WTC11 (cell line): ENCODE measurements at regions not wholly inside any gene's neighbourhood (a gene's known extent, or its start where the extent isn't known, plus 50 kb on each side); places are given as distances from the start of the nearest gene placed in this dataset.

Source experiments
- ATAC-seq: fragments of 200-7000 bp; cut with Tn5 transposase; 2 replicates; pipeline ENCODE4 v1.10.0; 2021; ENCODE audit warnings: mild to moderate bottlenecking, moderate library complexity
- CTCF ChIA-PET: fragments of 300-600 bp; sonication (Branson Sonifier 250); formaldehyde crosslinking; loops from one replicate; lab custom pipeline; 2021; ENCODE audit warnings: antibody characterized with exemption; lab: Charles Lee
- POLR2A ChIA-PET: fragments of 350-600 bp; sonication (Branson Sonifier 250); formaldehyde crosslinking; loops from one replicate; lab custom pipeline; 2021; ENCODE audit warnings: antibody characterized with exemption; lab: Charles Lee
- DNase-seq: peaks from one replicate; pipeline ENCODE4 v3.0.0; 2021; ENCODE audit warnings: low spot score
- H3K27ac Mint-ChIP-seq: 2 replicates; pipeline ENCODE4 v1.8.0; 2021; ENCODE audit warnings: mixed read lengths
- H3K27me3 Mint-ChIP-seq: 2 replicates; pipeline ENCODE4 v1.8.0; 2021; ENCODE audit warnings: low read depth, mild to moderate bottlenecking, moderate library complexity, mixed read lengths
- H3K36me3 Mint-ChIP-seq: 2 replicates; pipeline ENCODE4 v1.8.0; 2021; ENCODE audit warnings: mixed read lengths
- H3K4me1 Mint-ChIP-seq: 2 replicates; pipeline ENCODE4 v1.8.0; 2022; ENCODE audit warnings: mixed read lengths
- H3K4me3 Mint-ChIP-seq: 2 replicates; pipeline ENCODE4 v1.8.0; 2021; ENCODE audit warnings: mild to moderate bottlenecking, moderate library complexity, mixed read lengths
- H3K9me3 Mint-ChIP-seq: 2 replicates; pipeline ENCODE4 v1.8.0; 2021; ENCODE audit warnings: mixed read lengths
- ATF1 ChIP-seq: sonication (generic); formaldehyde crosslinking; IDR thresholded peaks from 2 replicates; pipeline ENCODE4 v1.8.1; 2023; ENCODE audit warnings: mild to moderate bottlenecking, moderate library complexity, missing genetic modification reagents
- ETV6 ChIP-seq: sonication (generic); formaldehyde crosslinking; IDR thresholded peaks from 2 replicates; pipeline ENCODE4 v1.8.1; 2022; ENCODE audit warnings: mild to moderate bottlenecking, missing genetic modification reagents
- KAT7 ChIP-seq: sonication (generic); formaldehyde crosslinking; IDR thresholded peaks from 2 replicates; pipeline ENCODE4 v1.8.1; 2023; ENCODE audit warnings: missing genetic modification reagents, mild to moderate bottlenecking, borderline replicate concordance
- MXD4 ChIP-seq: fragments of 250-450 bp; sonication (Bioruptor Pico); IDR thresholded peaks from 2 replicates; pipeline ENCODE4 v1.8.0; 2021; ENCODE audit warnings: mild to moderate bottlenecking, moderate library complexity, borderline replicate concordance
- TCF7 ChIP-seq: sonication (generic); formaldehyde crosslinking; IDR thresholded peaks from 2 replicates; pipeline ENCODE4 v1.8.0; 2022; ENCODE audit warnings: mild to moderate bottlenecking, low read depth, missing genetic modification reagents, moderate library complexity
- TEAD4 ChIP-seq: sonication (generic); formaldehyde crosslinking; IDR thresholded peaks from 2 replicates; pipeline ENCODE4 v1.8.0; 2022; ENCODE audit warnings: mild to moderate bottlenecking, missing genetic modification reagents
- ZNF416 ChIP-seq: fragments of 250-450 bp; sonication (Bioruptor Pico); IDR thresholded peaks from 2 replicates; pipeline ENCODE4 v1.9.0; 2021; ENCODE audit warnings: mild to moderate bottlenecking, inconsistent platforms
- ZNF423 ChIP-seq: fragments of 250-450 bp; sonication (Bioruptor Pico); IDR thresholded peaks from 2 replicates; pipeline ENCODE4 v2.1.2; 2022; ENCODE audit warnings: mild to moderate bottlenecking, moderate library complexity
- TF ChIP-seq, protein P1 (sequence below): sonication (generic); formaldehyde crosslinking; IDR thresholded peaks from 2 replicates; pipeline ENCODE4 v1.8.1; 2023; ENCODE audit warnings: mild to moderate bottlenecking, moderate library complexity, missing genetic modification reagents
- TF ChIP-seq, protein P2 (sequence below): fragments of 250-450 bp; sonication (Bioruptor Pico); conservative IDR thresholded peaks from 2 replicates; pipeline ENCODE4 v1.9.0; 2021; ENCODE audit warnings: mild to moderate bottlenecking
- TF ChIP-seq, protein P3 (sequence below): sonication (generic); formaldehyde crosslinking; IDR thresholded peaks from 2 replicates; pipeline ENCODE4 v1.8.0; 2023; ENCODE audit warnings: mild to moderate bottlenecking, missing genetic modification reagents
- TF ChIP-seq, protein P4 (sequence below): sonication (generic); formaldehyde crosslinking; conservative IDR thresholded peaks from 2 replicates; pipeline ENCODE4 v1.8.1; 2023; ENCODE audit warnings: mild to moderate bottlenecking, low read depth, missing genetic modification reagents, moderate library complexity
- TF ChIP-seq, protein P5 (sequence below): sonication (generic); formaldehyde crosslinking; IDR thresholded peaks from 2 replicates; pipeline ENCODE4 v1.8.1; 2023; ENCODE audit warnings: mild to moderate bottlenecking, missing genetic modification reagents, moderate library complexity

DNA sequence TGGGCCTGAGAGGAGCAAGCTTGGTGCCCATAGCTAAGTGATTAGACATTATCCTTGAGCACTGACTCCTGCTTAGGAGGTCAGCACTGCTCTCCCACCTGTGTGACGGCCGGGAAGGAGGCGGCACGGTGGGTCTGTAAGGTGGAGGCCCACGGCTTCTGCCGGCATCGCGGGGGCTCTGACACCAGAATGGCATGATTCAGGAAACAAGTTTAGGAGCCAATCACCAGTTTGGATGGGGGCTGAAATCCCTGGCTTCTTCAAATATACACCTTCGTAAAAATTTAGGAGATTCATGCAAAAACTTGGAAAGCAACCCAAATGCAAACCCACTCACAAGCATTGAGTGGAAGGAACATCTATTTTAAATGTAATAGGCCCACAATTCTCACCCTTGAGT lies 307.3 kb upstream of the TSHZ3 start (continued):
- TF ChIP-seq, protein P1, sequence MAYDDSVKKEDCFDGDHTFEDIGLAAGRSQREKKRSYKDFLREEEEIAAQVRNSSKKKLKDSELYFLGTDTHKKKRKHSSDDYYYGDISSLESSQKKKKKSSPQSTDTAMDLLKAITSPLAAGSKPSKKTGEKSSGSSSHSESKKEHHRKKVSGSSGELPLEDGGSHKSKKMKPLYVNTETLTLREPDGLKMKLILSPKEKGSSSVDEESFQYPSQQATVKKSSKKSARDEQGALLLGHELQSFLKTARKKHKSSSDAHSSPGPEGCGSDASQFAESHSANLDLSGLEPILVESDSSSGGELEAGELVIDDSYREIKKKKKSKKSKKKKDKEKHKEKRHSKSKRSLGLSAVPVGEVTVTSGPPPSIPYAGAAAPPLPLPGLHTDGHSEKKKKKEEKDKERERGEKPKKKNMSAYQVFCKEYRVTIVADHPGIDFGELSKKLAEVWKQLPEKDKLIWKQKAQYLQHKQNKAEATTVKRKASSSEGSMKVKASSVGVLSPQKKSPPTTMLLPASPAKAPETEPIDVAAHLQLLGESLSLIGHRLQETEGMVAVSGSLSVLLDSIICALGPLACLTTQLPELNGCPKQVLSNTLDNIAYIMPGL: no peak

DNA sequence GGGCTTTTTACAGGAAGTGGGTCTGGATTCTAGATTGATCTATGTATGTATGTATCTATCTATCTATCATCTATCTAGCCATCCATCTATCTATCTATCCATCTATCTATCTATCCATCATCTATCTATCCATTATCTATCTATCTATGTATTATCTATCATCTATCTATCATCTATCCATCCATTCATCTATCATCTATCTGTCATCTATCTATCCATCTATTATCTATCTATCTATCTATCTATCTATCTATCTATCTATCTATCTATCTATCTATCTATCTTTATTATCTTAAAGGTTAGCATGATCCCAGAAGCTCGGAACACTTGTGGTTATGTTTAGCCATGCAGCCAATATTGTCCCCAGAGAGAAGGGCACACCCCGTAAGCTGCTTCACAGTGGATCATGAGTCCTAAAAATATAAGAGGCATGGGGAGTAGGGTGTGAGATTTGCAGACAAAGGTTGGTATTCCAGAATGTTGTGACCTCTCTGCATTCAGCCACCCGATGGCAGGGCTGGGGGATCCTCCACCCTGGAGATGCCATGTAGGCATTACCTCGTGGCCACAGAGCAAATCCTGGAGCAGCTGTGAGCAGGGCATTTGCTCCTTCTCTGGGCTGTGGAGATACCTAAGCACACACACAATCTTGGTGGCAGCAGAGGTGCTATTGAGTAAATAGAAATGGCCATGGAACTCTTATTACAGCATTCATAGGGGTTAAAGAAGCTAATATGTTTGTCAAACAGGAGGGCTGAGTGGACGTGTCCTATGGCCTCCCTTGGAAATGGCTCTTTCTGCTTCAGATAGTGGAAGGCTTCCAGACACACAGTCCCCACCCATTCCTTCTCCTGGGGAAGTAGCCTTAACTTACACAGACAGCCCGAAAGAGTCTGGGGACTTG lies 310.0 kb upstream of the TSHZ3 start:
- CTCF ChIA-PET: interaction anchor here (0.7 kb wide), 1 partner anchor 16 kb away, joined by 3 read pairs; no protein-coding TSS in a partner anchor
- no peak overlapping the region for H3K4me3 Mint-ChIP-seq
- no peak for ATAC-seq
- DNase-seq: no peak
- POLR2A ChIA-PET: no interaction called here
- H3K4me1 Mint-ChIP-seq: no peaks in the 10 kb centered on the region; the same call in 1 of the 2 replicates
- no peaks in the 10 kb centered on the region for H3K27me3 Mint-ChIP-seq
- peaks cover 7% of the 10 kb centered on the region for H3K9me3 Mint-ChIP-seq
- no peak overlapping the region for H3K27ac Mint-ChIP-seq
- TF ChIP-seq, protein P2, sequence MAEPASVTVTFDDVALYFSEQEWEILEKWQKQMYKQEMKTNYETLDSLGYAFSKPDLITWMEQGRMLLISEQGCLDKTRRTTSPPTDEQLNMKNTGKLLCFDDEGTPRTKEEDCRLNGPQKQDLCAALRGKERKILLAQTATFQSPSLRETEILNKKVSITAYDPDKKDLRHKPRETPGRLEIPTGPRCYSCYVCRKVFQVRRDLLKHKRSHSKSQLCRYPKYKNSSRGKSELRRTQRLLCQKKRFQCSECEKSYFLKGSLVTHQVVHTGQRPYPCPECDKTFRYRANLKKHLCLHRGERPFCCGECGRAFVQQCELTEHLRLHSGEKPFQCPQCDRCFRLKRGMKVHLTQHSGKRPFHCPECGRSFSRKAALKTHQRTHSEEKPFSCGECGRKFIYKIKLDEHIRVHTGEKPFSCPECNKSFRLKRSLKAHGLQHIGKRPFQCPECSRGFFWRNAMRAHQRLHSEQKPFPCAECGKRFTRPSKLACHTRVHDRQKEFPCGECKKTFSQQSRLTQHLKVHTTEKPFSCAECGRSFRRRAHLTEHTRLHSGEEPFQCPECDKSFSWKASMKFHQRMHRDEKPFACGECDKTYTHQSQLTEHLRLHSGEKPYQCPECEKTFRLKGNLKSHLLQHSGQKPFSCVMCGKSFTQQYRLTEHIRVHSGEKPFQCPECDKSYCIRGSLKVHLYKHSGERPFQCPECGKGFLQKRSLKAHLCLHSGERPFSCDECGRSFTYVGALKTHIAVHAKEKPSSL (CRISPR knock-in tag): no peak
- TF ChIP-seq ZNF423 (CRISPR knock-in tag) (no peak), ATF1 (no peak), ZNF416 (CRISPR knock-in tag) (no peak), TCF7 (CRISPR knock-in tag) (no peak), KAT7 (no peak), TEAD4 (CRISPR knock-in tag) (no peak), MXD4 (no peak), ETV6 (no peak)
- TF ChIP-seq, protein P3, sequence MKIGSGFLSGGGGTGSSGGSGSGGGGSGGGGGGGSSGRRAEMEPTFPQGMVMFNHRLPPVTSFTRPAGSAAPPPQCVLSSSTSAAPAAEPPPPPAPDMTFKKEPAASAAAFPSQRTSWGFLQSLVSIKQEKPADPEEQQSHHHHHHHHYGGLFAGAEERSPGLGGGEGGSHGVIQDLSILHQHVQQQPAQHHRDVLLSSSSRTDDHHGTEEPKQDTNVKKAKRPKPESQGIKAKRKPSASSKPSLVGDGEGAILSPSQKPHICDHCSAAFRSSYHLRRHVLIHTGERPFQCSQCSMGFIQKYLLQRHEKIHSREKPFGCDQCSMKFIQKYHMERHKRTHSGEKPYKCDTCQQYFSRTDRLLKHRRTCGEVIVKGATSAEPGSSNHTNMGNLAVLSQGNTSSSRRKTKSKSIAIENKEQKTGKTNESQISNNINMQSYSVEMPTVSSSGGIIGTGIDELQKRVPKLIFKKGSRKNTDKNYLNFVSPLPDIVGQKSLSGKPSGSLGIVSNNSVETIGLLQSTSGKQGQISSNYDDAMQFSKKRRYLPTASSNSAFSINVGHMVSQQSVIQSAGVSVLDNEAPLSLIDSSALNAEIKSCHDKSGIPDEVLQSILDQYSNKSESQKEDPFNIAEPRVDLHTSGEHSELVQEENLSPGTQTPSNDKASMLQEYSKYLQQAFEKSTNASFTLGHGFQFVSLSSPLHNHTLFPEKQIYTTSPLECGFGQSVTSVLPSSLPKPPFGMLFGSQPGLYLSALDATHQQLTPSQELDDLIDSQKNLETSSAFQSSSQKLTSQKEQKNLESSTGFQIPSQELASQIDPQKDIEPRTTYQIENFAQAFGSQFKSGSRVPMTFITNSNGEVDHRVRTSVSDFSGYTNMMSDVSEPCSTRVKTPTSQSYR (CRISPR knock-in tag): no peak
- TF ChIP-seq, protein P4, sequence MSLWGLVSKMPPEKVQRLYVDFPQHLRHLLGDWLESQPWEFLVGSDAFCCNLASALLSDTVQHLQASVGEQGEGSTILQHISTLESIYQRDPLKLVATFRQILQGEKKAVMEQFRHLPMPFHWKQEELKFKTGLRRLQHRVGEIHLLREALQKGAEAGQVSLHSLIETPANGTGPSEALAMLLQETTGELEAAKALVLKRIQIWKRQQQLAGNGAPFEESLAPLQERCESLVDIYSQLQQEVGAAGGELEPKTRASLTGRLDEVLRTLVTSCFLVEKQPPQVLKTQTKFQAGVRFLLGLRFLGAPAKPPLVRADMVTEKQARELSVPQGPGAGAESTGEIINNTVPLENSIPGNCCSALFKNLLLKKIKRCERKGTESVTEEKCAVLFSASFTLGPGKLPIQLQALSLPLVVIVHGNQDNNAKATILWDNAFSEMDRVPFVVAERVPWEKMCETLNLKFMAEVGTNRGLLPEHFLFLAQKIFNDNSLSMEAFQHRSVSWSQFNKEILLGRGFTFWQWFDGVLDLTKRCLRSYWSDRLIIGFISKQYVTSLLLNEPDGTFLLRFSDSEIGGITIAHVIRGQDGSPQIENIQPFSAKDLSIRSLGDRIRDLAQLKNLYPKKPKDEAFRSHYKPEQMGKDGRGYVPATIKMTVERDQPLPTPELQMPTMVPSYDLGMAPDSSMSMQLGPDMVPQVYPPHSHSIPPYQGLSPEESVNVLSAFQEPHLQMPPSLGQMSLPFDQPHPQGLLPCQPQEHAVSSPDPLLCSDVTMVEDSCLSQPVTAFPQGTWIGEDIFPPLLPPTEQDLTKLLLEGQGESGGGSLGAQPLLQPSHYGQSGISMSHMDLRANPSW (CRISPR knock-in tag): no peak
- TF ChIP-seq, protein P5, sequence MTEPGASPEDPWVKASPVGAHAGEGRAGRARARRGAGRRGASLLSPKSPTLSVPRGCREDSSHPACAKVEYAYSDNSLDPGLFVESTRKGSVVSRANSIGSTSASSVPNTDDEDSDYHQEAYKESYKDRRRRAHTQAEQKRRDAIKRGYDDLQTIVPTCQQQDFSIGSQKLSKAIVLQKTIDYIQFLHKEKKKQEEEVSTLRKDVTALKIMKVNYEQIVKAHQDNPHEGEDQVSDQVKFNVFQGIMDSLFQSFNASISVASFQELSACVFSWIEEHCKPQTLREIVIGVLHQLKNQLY (CRISPR knock-in tag): no peak
- TF ChIP-seq, protein P1: no peak
- TF ChIP-seq, all 79 proteins: peak for 0
- H3K36me3 Mint-ChIP-seq: no peaks in the 10 kb centered on the region
